HEK293T (cell line): ENCODE measurements at regions not wholly inside any gene's neighbourhood (a gene's known extent, or its start where the extent isn't known, plus 50 kb on each side); places are given as distances from the start of the nearest gene placed in this dataset.

Experiments
- CTCF ChIA-PET: fragments of 350-600 bp; formaldehyde crosslinking; extraction: SDS; loops from one replicate; lab custom pipeline; 2021; ENCODE audit warnings: antibody characterized with exemption, inconsistent platforms; lab: Yijun Ruan, JAX
- POLR2A ChIA-PET: fragments of 350-600 bp; formaldehyde crosslinking; extraction: SDS; loops from one replicate; lab custom pipeline; 2020; ENCODE audit warnings: antibody characterized with exemption, inconsistent platforms; lab: Yijun Ruan, JAX
- DNase-seq: peaks from one replicate; pipeline ENCODE4 v3.0.0; 2012; ENCODE audit warnings: mixed read lengths; ENCODE audit errors: extremely low spot score
- ARNT ChIP-seq: fragments of 450-650 bp; IDR thresholded peaks from 2 replicates; pipeline ENCODE4 v1.6.1; 2017; ENCODE audit warnings: mild to moderate bottlenecking
- BHLHE40 ChIP-seq: fragments of 450-650 bp; IDR thresholded peaks from 2 replicates; pipeline ENCODE4 v1.6.1; 2016; ENCODE audit warnings: mild to moderate bottlenecking, moderate library complexity, borderline replicate concordance
- CTBP1 ChIP-seq: fragments of 450-650 bp; IDR thresholded peaks from 2 replicates; pipeline ENCODE4 v1.6.1; 2016; ENCODE audit warnings: borderline replicate concordance
- ELF4 ChIP-seq: fragments of 450-650 bp; IDR thresholded peaks from 2 replicates; pipeline ENCODE4 v1.6.1; 2017; ENCODE audit warnings: antibody characterized with exemption
- FOXA1 ChIP-seq: fragments of 450-650 bp; IDR thresholded peaks from 2 replicates; pipeline ENCODE4 v1.6.1; 2016; ENCODE audit warnings: mild to moderate bottlenecking
- FOXK2 ChIP-seq: fragments of 450-650 bp; IDR thresholded peaks from 2 replicates; pipeline ENCODE4 v1.6.1; 2016; ENCODE audit warnings: mild to moderate bottlenecking
- FOXM1 ChIP-seq: fragments of 450-650 bp; IDR thresholded peaks from 2 replicates; pipeline ENCODE4 v1.6.1; 2017; ENCODE audit warnings: mild to moderate bottlenecking, borderline replicate concordance
- HDGF ChIP-seq: fragments of 450-650 bp; IDR thresholded peaks from 2 replicates; pipeline ENCODE4 v1.6.1; 2017; ENCODE audit warnings: antibody characterized with exemption, borderline replicate concordance
- L3MBTL2 ChIP-seq: fragments of 450-650 bp; conservative IDR thresholded peaks from 2 replicates; pipeline ENCODE4 v1.6.1; 2016; ENCODE audit warnings: mild to moderate bottlenecking
- LEF1 ChIP-seq: fragments of 450-650 bp; IDR thresholded peaks from 2 replicates; pipeline ENCODE4 v1.6.1; 2017; ENCODE audit warnings: mild to moderate bottlenecking, borderline replicate concordance
- NFRKB ChIP-seq: fragments of 450-650 bp; IDR thresholded peaks from 2 replicates; pipeline ENCODE4 v1.6.1; 2016; ENCODE audit warnings: mild to moderate bottlenecking, moderate library complexity
- SP1 ChIP-seq: fragments of 450-650 bp; IDR thresholded peaks from 2 replicates; pipeline ENCODE4 v1.6.1; 2017
- SUZ12 ChIP-seq: fragments of 450-650 bp; IDR thresholded peaks from 2 replicates; pipeline ENCODE4 v1.6.1; 2016; ENCODE audit warnings: mild to moderate bottlenecking
- TARDBP ChIP-seq: fragments of 450-650 bp; IDR thresholded peaks from 2 replicates; pipeline ENCODE4 v1.6.1; 2016
- ZNF384 ChIP-seq: fragments of 450-650 bp; IDR thresholded peaks from 2 replicates; pipeline ENCODE4 v1.6.1; 2016
- TF ChIP-seq, protein P1 (sequence below): fragments of 450-650 bp; IDR thresholded peaks from 2 replicates; pipeline ENCODE4 v1.6.1; 2016

DNA sequence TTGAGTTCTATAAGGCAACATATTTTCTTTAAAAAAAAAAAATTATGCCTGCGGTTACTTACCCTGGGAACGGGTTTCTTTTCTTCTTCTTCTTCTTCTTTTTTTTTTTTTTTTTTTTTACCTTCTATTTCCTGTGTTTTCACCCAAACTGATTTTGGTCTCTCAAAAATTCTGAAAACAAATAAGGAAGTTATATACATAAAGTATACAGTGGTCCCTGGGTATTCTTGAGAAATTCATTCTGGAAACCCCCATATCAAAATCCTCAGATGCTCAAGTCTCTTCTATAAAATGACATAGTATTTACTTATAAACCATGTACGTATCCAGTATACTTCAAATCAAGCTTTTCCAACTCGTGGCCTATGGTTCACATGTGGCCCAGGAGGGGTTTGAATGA, 326.7 kb downstream of the MAT2B start:
- POLR2A ChIA-PET: no interaction called here
- DNase-seq: no peak
- CTCF ChIA-PET: no interaction called here
- TF ChIP-seq, protein P1, sequence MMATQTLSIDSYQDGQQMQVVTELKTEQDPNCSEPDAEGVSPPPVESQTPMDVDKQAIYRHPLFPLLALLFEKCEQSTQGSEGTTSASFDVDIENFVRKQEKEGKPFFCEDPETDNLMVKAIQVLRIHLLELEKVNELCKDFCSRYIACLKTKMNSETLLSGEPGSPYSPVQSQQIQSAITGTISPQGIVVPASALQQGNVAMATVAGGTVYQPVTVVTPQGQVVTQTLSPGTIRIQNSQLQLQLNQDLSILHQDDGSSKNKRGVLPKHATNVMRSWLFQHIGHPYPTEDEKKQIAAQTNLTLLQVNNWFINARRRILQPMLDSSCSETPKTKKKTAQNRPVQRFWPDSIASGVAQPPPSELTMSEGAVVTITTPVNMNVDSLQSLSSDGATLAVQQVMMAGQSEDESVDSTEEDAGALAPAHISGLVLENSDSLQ: no peak
- TF ChIP-seq FOXM1 (no peak), CTBP1 (no peak), ARNT (no peak), FOXA1 (no peak), BHLHE40 (no peak), SP1 (no peak), L3MBTL2 (no peak), SUZ12 (no peak), LEF1 (no peak), FOXK2 (no peak), ELF4 (no peak), NFRKB (no peak), TARDBP (no peak), HDGF (no peak), ZNF384 (no peak)

DNA sequence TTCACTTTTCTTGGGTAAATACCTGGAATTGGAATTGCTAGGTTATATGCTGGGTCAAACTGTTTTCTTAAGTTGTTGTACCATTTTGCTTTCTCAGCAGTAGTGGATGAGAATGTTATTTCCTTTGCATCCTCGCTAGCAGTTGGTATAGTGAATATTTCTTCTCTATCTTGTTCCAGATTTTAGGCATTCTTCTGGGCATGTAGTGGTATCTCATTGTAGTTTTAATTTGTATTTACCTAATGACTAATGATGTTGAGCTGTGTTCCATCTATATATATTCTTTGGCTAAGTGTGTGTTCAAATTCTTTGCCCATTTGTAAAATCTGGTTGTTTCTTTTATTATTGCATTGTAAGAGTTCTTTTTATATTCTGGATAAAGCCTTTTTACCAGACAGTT, 333.3 kb downstream of the MAT2B start:
- no peak for DNase-seq
- TF ChIP-seq SUZ12 (no peak), HDGF (no peak), LEF1 (no peak)
- ChIA-PET POLR2A (no interaction called here), CTCF (no interaction called here)

DNA sequence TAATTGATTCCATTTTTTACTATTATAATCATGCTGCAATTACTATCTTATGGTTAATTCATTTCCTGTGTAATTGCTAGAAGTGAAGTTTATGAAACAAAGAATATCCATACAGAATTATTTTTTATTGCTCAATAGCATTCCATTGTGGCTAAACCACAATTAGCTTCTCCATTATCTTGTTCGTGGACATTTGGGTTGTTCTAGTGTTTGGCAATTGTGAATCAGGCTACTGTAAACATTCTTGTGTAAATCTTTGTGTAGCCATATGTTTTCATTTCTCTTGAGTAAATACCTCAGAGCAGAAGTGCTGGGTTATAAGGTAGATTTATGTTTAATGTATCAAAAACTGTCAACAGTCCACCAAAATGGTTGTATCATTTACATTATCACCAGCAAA, 341.1 kb downstream of the MAT2B start:
- no peak for DNase-seq
- CTCF ChIA-PET: no interaction called here
- TF ChIP-seq SP1 (no peak), FOXM1 (no peak), NFRKB (no peak), FOXA1 (no peak), ZNF384 (no peak), ARNT (no peak), TARDBP (no peak), FOXK2 (no peak)
- TF ChIP-seq, protein P1: no peak
- POLR2A ChIA-PET: no interaction called here

DNA sequence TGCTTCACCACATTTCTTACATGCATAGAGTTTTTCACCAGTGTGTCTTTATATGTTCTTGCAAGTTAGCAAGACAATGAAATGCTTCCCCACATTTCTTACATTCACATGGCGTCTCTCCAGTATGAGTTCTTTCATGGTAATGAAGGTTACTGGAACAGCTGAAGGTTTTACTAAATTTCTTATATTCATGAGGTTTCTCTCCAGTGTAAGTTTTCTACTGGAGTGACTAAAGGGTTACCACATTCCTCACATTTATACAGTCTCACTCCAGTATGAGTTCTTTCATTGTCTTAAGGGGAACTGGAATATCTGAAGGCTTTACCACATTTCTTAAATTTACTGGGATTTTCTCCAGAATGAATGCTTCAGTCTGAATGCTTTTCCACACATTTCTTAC, 350.3 kb downstream of the MAT2B start:
- TF ChIP-seq ARNT (no peak), HDGF (no peak), NFRKB (no peak), SUZ12 (no peak), TARDBP (no peak), SP1 (no peak), CTBP1 (no peak), LEF1 (no peak), BHLHE40 (no peak), ELF4 (no peak), FOXA1 (no peak), ZNF384 (no peak), FOXK2 (no peak), L3MBTL2 (no peak)
- TF ChIP-seq, protein P1: no peak
- DNase-seq: no peak
- CTCF ChIA-PET: no interaction called here
- POLR2A ChIA-PET: no interaction called here

DNA sequence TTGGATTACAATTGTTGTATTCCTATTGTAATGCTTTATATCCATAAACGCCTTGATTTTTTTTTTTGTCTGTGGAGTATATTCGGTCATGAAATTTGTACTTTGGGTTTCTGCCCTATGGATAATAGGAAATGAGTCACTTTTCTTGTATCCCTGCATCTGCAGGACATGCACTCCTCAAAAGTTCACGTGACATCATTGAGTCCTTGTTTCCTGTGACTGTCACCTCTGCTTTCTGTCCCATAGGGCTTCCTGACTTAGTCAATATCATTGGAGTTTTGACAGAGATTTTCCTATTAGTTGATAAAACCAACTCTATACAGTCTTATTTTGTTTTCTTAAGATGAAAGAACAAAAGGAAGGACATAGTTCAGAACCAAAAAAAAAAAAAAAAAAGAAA, 356.3 kb downstream of the MAT2B start:
- TF ChIP-seq ELF4 (no peak), FOXK2 (no peak), ZNF384 (no peak), ARNT (no peak), L3MBTL2 (no peak), FOXA1 (no peak), LEF1 (no peak), CTBP1 (no peak), SUZ12 (no peak), HDGF (no peak), FOXM1 (no peak), NFRKB (no peak), SP1 (no peak), TARDBP (no peak), BHLHE40 (no peak)
- TF ChIP-seq, protein P1: no peak
- ChIA-PET CTCF (no interaction called here), POLR2A (no interaction called here)
- no peak for DNase-seq

DNA sequence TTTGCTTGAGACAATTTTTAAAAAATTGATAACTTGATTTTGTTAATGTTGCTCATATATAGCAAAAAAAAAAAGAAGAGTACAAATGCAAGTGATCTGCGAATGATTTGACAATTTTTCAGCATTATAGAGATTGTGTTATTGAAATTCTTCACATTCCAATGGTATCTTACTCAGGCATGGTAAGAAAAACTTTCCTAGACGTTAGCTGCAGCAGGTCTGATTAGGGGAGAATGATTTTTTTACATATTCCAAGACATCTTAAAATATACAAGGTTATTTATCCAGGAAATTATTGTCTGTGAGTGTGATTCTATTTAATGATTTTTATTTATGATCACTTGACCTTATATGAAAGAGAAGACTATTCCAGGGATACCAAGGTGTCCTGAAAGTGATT, 361.9 kb downstream of the MAT2B start:
- TF ChIP-seq FOXM1 (no peak), ARNT (no peak), SP1 (no peak), L3MBTL2 (no peak), NFRKB (no peak), LEF1 (no peak), HDGF (no peak), ELF4 (no peak), FOXK2 (no peak), ZNF384 (no peak), FOXA1 (no peak), TARDBP (no peak), SUZ12 (no peak), BHLHE40 (no peak), CTBP1 (no peak)
- TF ChIP-seq, protein P1: no peak
- ChIA-PET CTCF (no interaction called here), POLR2A (no interaction called here)
- DNase-seq: no peak
